ENCODE measurements at regions not wholly inside any gene's neighbourhood (a gene's known extent, or its start where the extent isn't known, plus 50 kb on each side); places are given as distances from the start of the nearest gene placed in this dataset.

DNA sequence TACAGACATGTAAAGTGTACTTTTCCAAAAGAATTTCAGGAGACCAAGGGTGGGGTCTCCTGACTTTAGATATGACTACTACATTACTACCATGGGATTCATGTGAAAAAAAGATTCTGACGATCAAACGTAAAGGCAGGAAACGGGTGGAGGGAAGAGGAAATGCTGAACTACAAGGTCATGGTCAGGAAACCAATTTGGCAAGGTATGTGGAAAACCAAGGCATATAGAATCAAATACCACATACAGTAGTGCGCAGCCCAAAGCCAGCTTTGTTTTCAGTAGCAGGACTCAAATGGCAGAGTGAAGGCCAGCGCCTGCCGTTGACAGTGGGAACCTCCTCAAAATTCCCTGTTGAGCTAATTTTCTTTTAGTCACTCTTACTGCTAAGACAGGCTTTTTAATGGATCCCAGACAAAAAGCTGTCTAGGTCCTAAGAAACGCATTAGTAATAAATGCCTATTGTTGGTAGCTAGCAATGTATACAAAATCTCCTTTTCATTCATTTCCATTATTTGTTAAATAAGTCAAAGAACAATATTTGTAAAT, 57.6 kb upstream of the SERTAD2 start:
- TF ChIP-seq, protein P1, sequence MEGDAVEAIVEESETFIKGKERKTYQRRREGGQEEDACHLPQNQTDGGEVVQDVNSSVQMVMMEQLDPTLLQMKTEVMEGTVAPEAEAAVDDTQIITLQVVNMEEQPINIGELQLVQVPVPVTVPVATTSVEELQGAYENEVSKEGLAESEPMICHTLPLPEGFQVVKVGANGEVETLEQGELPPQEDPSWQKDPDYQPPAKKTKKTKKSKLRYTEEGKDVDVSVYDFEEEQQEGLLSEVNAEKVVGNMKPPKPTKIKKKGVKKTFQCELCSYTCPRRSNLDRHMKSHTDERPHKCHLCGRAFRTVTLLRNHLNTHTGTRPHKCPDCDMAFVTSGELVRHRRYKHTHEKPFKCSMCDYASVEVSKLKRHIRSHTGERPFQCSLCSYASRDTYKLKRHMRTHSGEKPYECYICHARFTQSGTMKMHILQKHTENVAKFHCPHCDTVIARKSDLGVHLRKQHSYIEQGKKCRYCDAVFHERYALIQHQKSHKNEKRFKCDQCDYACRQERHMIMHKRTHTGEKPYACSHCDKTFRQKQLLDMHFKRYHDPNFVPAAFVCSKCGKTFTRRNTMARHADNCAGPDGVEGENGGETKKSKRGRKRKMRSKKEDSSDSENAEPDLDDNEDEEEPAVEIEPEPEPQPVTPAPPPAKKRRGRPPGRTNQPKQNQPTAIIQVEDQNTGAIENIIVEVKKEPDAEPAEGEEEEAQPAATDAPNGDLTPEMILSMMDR (conservative IDR thresholded peaks at IDR 0.05; ENCODE audit: low read depth, low read length) = no peak
- TF ChIP-seq, protein P2, sequence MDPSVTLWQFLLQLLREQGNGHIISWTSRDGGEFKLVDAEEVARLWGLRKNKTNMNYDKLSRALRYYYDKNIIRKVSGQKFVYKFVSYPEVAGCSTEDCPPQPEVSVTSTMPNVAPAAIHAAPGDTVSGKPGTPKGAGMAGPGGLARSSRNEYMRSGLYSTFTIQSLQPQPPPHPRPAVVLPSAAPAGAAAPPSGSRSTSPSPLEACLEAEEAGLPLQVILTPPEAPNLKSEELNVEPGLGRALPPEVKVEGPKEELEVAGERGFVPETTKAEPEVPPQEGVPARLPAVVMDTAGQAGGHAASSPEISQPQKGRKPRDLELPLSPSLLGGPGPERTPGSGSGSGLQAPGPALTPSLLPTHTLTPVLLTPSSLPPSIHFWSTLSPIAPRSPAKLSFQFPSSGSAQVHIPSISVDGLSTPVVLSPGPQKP (IDR thresholded peaks at IDR 0.05; ENCODE audit: borderline replicate concordance, low read depth, low read length) = no peak
- TF ChIP-seq CEBPB (IDR thresholded peaks at IDR 0.05; ENCODE audit: low read depth, low read length) (no peak), POLR2A (IDR thresholded peaks at IDR 0.05; ENCODE audit: low read depth, low read length) (no peak), RAD21 (IDR thresholded peaks at IDR 0.05; ENCODE audit: low read length) (no peak), SMC3 (IDR thresholded peaks at IDR 0.05; ENCODE audit: low read depth, low read length) (no peak), FOS (IDR thresholded peaks at IDR 0.05; ENCODE audit: low read depth, low read length) (no peak), MXI1 (IDR thresholded peaks at IDR 0.05; ENCODE audit: borderline replicate concordance, low read depth, low read length) (no peak), CHD1 (IDR thresholded peaks at IDR 0.05; ENCODE audit: low read depth, low read length) (no peak)

Data from IMR-90 (cell line).